HG03565 (cell line): ENCODE measurements at regions not wholly inside any gene's neighbourhood (a gene's known extent, or its start where the extent isn't known, plus 50 kb on each side); places are given as distances from the start of the nearest gene placed in this dataset.
A peak's percentile ranks its signal among the peaks of the same experiment; 100 is the strongest.
"Not testable (repeated sequence)": the region's sequence is repeated elsewhere in the genome, so short reads cannot be mapped to it uniquely, and the experiment has no call there.

Experiments used
- ATAC-seq: cut with Tn5 transposase; IDR thresholded peaks from one replicate; pipeline ENCODE4 v1.9.1; 2021; ENCODE audit warnings: mild to moderate bottlenecking, moderate library complexity; ENCODE audit not compliant: unreplicated experiment

DNA sequence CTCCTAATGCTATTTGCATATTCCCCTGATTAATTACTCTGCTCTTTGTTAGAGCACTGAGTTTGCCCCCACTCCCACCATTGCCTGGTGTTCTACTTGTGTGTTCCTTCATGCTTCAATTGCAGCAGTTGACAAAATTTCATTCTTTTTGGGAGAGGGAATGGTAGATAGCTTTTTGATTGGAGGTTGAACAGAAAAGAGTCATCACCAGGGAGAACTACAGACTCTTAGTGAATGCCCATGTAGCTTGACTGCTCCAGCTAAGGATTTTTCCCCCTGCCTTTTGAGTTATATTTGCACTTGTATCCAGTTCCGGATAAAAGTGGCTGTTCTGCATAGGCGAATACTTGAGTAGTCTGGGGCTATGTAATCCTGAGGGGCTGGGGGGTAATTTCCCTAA, 183.9 kb downstream of the ETNK1 start:
- ATAC-seq: no peak

DNA sequence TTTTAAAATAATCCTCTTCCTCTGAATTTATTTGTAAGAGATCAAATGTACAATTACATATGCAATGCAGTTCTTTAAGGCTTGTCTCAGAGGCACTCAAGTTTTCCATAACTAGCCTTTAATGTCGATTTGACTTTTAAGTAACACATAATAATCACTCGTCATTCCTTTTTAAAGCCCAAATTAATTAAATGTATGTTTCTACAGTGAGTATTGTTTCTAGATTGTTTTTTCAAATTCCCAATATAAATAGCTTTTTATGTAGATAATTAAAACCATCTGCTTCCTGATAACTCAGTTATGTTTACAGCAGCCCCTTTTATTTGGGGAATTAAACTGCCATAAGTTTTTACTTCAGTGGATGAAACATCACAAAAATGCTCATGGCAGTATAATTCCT, 185.1 kb downstream of the ETNK1 start:
- no peak for ATAC-seq

DNA sequence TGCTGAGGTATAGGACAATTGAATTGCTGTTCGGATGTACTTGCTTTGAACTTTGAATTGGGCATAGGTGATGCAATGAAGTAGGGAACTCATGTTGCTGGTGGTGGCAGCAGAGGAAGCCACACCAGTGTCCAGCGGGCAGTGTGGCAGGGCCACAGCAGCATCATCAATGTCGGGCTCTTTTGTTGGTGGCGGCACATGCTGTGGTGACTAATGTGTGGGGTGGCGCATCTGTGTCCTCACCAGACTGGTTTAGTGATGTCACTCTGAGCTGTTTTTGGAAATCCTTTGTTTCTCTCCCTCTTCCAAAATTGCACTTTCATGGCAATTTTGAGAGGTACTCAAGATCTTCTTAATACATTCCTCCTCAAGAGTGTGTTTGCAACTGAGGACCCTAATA, 187.6 kb downstream of the ETNK1 start:
- ATAC-seq: no peak

DNA sequence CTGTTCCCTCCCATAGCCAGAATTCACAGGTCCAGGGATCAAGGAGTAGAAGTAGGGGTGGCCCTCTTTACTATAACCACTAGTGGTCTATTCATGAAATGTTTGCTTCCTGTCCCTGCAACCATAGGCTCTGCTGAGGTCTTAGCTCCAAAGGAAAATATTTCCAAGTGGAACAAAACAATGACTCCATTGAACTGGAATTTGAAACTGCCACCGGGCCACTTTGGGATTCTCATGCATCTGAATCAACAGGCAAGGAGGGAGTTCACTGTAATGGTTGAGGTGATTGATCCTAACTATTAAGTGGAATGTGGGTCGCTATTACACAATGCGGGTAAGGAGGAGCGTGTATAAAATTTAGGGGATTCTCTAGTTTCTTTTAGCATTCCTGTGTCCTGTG, 197.0 kb downstream of the ETNK1 start:
- no peak for ATAC-seq

DNA sequence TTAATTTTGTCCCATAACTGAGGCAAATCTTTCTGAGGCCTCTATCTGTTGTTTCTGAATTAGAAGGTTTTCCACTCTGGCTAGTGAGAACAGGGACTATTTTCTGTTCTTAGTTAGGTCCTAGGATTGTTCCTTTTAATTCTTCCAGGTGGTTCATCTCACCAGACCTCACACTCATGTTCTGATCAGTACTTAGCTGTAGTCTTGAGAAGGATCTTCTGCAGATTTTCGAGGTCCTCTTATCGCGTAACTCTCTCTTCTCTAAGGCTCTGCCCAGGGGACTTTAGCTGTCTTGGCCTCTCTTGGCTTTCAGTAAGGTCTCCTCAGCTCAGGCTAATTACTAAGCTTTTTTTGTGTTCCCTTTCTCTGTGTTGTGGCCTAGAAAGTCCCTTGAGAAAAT, 201.1 kb downstream of the ETNK1 start:
- no peak for ATAC-seq

DNA sequence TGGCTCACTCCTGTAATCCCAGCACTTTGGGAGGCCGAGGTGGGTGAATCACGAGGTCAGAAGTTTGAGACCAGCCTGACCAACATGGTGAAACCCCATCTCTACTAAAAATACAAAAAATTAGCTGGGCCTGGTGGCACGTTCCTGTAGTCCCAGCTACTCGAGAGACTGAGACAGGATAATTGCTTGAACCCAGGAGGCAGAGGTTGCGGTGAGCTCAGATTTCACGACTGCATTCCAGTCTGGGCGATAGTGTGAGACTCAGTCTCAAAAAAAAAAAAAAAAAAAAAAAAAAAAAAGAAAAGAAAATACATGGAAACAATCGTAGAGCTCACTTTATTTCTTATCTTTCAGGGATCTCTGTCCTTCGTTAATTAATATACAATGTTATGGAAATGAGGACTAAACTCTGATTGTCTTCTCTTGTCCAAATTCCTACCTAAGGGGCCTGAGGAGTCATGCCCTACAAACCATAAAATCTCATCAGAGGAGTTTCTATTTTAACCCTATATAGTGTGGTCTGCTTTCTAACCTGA, 201.5 kb downstream of the ETNK1 start:
- ATAC-seq: not testable (repeated sequence)

DNA sequence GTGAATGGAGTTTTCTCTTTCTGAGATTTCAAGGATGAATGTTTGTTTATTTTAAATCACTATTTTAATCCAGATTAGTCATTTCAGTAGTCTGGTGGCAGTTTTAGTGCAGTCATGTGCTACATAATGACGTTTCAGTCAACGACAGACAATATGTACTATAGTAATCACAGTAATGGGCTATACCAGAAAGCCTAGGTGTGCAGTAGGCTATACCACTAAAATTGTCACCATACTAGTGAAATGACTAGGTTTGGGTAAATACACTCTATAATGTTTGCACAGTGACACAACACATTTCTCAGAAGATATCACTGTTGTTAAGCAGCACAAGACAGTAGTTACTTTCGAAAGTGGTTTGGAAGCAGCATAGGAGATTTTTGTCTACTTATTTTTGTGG, 203.1 kb downstream of the ETNK1 start:
- ATAC-seq: peak; percentile 78

DNA sequence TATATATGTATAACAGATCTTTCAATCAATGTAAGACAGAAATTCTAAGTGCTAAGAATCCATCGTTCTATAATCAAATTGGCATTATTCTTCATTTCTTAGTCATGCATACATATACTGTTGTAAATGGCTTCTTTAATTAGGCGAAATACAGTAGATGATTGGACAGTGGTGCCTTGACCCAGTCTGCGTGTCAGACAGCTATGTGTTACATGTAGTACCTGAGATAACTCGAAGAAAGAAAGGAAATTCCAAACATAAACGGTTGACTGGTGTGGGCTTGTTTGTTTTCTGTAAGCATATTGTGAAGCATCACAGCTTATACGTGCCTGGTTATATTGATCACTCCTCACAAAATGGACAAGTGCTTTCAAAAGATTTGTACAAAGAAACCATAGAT, 210.5 kb downstream of the ETNK1 start:
- ATAC-seq: no peak

DNA sequence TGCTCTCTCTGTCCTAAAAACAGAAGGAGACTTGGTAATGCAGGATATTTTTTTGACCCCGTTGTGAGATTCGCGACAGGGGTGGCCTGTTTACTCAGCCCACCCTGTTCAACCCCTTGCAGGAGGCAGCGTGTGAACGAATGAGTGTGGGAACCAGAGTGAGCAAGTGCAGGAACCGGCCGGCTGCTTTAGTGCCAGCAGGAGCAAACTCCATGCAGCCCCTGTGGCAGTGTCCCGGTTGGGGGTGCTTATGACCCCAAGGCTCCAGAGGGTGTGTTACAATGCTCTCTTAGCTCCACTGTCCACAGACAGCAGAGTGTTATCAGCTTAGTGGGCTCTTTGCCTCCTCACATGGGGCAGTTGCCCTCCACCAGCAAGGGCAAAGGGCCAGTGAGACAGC, 225.2 kb downstream of the ETNK1 start:
- no peak for ATAC-seq

DNA sequence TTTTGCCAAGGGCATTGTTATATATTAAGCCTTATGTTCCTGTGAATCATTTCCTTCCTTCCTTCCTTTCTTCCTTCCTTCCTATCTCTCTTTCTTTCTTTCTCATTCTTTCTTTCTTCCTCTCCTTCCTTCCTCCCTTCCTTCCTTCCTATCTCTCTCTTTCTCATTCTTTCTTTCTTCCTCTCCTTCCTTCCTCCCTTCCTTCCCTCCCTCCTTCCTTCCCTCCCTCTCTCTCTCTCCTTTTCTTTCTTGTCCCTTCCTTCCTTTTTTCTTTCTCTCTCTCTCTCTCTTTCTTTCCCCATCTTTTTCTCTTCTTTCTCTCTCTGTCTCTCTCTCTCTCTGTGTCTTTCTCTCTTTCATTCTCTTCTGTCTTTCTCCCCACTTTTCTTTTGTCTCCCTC, 226.6 kb downstream of the ETNK1 start:
- no peak for ATAC-seq

DNA sequence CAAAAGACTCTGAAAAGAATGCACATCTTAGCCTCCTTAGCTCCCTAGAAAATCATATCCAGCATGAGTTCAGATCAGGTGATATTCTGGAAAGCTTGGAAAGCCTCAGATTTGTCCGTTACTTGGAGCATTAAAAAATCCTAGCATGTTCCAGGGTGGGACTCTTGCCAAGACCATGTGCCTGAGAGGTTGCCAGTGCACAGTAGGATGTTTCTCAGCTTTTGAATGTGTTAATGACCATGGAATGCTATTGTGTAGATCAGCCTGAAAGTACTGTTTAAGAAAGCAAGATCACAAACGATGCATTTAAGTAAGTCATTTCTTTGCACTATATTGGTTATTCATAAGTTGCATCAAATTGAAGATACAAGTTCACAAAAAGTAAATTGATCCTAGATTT, 230.5 kb downstream of the ETNK1 start:
- no peak for ATAC-seq

DNA sequence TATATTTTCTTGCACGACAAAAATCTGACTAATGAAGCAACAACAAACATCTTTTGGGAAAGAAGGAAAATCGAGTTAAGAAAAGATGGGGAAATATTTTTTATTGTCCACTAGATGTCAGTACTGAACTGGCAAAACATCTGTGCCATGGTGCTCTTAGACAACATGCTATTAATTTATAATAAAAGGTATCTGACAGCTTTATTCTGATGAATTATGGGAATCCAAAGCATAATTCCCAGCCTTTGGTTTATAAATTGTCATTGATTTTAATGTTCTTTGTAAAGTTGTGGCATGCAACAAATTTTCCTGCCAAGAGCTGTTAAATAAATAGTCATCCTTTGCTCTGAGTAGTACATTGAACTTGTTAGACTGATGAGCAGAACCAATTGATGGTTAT, 231.2 kb downstream of the ETNK1 start:
- ATAC-seq: no peak

DNA sequence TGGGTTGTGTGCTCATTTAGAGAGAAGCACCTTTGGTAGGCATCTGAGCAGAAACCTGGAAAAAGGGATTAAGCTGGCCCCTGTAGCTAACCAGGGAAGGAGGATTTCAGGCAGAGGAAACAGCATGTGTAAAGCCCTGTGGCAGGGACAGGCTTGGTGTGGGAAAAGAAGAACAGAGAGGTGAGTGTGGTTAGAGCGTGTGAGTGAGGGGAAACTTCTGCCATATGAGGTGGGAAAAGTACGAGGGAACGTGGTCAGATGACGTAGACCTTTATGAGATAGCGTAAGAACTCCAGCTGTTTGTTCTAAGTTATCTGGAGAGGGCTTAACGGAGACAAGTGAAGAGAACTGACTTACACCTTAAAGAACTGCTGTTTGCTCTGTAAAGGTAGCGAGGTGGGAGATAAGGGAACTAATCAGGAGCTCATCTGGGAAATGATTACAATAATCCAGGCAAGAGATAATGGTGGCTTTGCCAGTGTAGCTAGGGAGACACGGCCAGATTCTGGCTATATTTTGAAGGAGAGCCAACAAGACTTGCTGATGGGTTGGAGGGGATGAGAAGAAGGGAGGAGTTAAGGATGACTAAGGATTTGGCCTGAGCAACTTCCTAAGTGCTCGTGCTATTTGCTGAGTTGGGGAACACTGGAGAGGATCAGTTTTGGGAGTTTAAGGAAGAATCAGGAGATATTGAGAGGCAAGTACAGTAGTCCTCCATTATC, 234.0 kb downstream of the ETNK1 start:
- ATAC-seq: no peak

DNA sequence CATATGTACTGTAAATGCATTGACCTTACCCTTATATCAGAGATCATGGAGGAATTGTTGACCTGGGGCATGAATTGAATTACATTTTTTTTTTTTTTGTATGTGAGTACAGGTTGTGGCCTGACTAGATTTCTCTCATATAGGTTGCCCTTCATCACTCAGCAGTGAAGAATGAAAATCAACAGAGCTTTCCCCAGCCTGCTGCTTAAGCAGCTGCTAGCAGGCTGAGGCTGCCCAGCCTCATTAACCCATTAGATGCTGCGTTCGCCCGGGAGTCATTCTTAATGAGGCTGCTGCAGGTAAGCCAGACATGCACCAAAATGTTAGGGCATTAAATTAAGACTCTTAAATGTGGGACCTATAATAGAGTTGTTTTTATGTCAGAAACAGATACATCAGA, 236.0 kb downstream of the ETNK1 start:
- ATAC-seq: no peak

DNA sequence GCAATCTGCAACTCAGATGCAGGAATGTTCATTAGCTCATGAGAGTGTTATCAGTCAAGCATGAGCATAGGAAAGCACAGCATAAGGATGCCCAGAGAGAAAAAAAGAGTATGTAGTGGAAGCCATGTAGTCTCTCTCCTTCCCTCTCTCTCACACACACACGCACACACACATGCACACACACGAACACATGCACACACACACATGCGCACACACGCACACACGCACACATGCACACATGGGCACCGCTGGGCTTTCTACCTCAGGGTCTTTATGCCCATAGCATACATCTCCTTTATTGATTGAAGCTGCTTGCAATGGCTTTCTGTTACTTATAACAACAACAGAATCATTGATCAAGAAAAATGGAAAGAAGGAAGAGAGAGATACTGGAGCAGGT, 240.9 kb downstream of the ETNK1 start:
- ATAC-seq: no peak

DNA sequence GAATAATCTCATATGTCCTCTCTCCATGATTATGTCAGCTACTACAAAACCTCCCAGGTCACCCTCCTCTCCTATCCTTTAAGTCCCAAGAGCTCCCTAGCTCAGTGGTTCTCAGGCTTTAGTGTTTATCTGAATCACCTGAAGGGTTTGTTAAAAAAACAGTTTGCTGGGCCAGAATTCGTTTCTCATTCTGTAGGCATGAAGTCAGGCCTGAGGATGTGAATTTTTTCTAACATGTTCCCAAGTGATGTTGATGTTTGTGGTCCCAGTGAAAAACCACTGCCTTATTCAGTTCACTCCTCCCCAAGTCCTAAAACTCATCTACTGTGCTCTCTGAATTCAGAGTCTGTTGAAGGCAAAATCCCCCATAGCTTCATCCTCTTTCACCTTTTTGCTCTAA, 241.4 kb downstream of the ETNK1 start:
- no peak for ATAC-seq

DNA sequence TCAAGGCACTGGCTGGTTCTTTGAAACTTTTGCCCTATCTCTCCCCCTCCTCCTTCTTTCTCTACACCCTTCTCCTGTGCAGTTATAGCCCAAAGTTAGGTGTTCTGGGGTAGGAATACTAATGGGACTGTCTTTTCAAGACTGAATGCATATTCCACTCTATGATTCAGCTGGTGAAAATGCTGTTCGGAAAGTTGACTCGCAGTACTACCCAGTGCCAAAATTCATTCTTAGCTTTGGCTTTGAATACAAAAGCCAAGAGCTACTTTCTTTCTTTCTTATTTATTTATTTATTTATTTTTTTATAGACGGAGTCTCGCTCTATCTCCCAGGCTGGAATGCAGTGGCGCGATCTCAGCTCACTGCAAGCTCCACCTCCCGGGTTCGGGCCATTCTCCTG, 249.2 kb downstream of the ETNK1 start:
- no peak for ATAC-seq

DNA sequence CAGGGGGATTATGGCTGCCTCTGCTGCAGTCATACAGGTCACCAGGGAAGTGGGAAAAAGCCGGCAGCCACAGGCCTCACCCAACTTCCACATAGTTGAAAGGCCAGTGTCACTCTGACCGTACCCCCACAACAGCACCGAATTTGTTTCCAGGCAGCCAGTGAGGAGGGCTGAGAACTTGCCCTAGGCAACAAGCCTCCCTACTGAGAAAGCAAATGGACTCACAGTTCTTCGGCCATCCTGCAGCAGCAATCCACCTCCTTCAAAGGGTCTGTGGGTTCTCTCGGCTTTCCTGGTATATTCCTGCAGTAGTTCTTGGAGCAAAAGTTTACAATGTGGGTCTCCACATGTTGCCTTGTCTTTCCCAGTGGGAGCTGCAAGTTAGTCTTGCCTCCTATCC, 251.3 kb downstream of the ETNK1 start:
- no peak for ATAC-seq

DNA sequence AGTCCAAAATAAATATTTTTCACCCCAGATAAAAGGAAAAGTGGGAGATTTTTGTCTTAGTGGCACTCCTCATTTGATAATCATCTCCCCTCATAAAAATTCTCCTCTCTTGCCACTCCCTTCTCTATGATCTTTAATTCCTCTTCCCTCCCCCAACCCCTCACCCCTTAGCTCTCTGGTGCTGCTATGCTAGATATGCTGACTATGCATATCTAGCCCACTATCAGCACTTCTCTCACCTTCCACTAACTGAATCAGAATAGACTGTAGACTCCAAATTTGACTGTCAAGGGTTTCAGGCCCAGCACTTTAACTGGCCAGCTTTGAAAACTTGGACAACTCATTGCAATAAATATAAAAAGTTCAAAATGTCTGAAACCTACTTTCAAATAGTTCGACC, 254.2 kb downstream of the ETNK1 start:
- no peak for ATAC-seq

DNA sequence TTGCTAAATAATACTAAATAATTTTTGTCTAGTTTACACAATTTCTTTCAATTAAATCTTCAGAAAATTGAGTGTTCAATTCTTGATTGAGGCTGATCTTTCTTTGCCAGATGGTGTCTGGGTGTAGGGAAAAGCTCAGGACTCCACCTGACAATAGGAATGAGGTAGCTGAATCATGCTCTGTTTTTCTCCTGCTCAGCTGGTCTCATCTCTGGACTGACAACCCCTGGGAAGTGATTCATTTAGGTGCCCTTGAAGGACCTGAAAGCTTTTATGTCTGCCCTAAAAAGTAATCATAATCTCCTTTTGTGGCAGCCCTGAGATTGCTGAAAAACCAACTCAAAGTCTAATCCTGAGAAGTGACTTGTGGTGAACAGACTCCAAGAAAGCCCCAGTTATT, 255.4 kb downstream of the ETNK1 start:
- no peak for ATAC-seq

DNA sequence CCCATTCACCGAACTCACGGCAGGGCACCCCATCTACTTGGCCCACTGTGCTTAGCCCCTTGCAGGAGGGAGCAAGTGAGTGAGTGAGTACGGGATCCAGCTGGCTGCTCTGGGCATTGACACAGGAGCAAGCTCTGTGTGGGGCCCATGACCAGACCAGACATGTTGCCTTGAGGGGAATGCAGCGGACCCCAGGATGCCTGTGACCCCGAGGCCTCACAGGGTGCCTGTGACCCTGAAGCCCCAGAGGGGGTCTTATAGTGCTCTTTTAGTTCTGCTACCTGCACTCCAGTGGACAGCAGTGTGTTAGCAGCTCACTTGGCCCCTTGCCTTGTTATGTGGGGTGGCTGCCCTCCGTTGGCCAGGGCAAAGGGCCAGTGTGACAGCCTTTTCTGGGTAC, 255.8 kb downstream of the ETNK1 start:
- ATAC-seq: no peak

DNA sequence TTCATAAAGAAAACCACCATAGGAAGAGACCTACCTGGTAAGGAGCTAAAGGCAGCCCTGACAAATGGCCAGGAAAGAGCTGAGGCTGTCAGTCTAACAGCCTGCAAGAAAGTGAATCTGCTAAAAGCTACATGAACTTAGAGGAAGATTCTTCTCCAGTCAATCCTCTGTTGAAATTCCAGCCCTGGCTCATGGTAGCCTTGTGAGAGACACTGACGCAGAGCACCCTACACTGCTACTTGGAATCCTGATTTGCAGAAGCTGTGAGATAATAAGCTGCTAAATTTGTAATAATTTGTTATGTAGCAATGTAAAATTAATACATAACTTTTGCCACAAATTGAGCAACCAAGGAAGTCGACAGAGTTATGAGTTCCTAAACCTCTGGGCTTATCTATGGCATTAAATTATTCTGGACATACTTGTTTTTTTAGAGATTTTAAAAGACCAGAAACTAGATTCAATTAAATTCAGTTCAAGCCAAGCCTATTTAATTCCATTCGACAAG, 257.0 kb downstream of the ETNK1 start:
- no peak for ATAC-seq

DNA sequence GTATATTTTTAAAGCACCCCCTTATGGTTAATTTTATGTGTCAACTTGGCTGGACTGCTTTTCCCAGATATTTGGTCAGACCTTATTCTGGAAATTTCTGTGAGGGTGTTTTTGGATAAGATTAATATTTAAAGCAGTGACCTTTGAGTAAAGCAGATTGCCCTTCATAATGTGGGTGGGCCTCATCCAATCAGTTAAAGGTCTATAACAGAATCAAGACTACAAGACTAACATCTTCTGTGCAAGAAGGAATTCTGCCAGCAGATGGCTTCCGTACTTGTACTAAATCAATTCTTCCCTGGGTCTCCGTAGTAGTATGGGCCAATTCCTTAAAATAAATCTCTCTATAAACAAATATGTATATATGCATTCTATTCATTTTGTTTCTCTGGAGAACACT, 257.6 kb downstream of the ETNK1 start:
- ATAC-seq: no peak
